Body of pancreas (tissue), 4 donors: ENCODE measurements at regions not wholly inside any gene's neighbourhood (a gene's known extent, or its start where the extent isn't known, plus 50 kb on each side); places are given as distances from the start of the nearest gene placed in this dataset.

Experiments
- ATAC-seq: fragments of 150-250 bp; one replicate; pipeline ENCODE4 v1.9.1; 2016
- DNase-seq, 4 donors: peaks; one replicate each; pipeline ENCODE4 v3.0.0-alpha.2; 2019
- H3K27ac ChIP-seq, 4 donors: fragments of 200-600 bp; sonication (generic); 1 replicate in 3 of 4; 2 replicates in 1 of 4; pipeline versions ENCODE4 v1.5.1 to v1.6.1; 2016 to 2019; ENCODE audit warnings: mild to moderate bottlenecking in 1 of 4, mixed read lengths in 1 of 4, moderate library complexity in 1 of 4
- H3K27me3 ChIP-seq, 2 donors: fragments of 200-600 bp; sonication (generic); one replicate each; pipeline ENCODE4 v1.6.0; 2016; ENCODE audit warnings: mild to moderate bottlenecking in 1 of 2
- H3K36me3 ChIP-seq, 2 donors: fragments of 200-600 bp; sonication (generic); replicated peaks in 1 of 2; 2 replicates each; pipeline ENCODE4 v1.5.1; 2016; ENCODE audit warnings: low read depth in 2 of 2; ENCODE audit not compliant: insufficient read depth in 1 of 2
- H3K4me1 ChIP-seq: fragments of 200-600 bp; sonication (generic); one replicate; pipeline ENCODE4 v1.6.0; 2016
- H3K4me3 ChIP-seq, 2 donors: fragments of 200-600 bp; sonication (generic); 1 replicate in 1 of 2; 2 replicates in 1 of 2; pipeline ENCODE4 v1.5.1; 2016 to 2019
- H3K9me3 ChIP-seq, 3 donors: fragments of 200-600 bp; sonication (generic); 1 replicate in 2 of 3; 2 replicates in 1 of 3; pipeline ENCODE4 v1.5.1; 2016
- CTCF ChIP-seq, 7 experiments: fragments of 450-650 bp in 4 of 7; fragments of 200-600 bp in 3 of 7; sonication (generic) in 3 of 7; IDR thresholded peaks; one replicate each; pipeline ENCODE4 v1.5.1; 2016 to 2019; ENCODE audit warnings: antibody characterized with exemption in 7 of 7
- POLR2A ChIP-seq, 3 donors: fragments of 450-650 bp; IDR thresholded peaks; one replicate each; pipeline ENCODE4 v1.6.1; 2016; ENCODE audit warnings: antibody characterized with exemption in 3 of 3, mild to moderate bottlenecking in 2 of 3
- WGBS, 2 donors: methylation state at CpG; one replicate each; pipeline ENCODE4 v1.1.5; 2017; 5-methylcytosine and 5-hydroxymethylcytosine counted together
- intact Hi-C: fragments of 100-400 bp; cut with DNase I; formaldehyde crosslinking; loops from one replicate; pipeline ENCODE4 v1.15.1; 2023

DNA sequence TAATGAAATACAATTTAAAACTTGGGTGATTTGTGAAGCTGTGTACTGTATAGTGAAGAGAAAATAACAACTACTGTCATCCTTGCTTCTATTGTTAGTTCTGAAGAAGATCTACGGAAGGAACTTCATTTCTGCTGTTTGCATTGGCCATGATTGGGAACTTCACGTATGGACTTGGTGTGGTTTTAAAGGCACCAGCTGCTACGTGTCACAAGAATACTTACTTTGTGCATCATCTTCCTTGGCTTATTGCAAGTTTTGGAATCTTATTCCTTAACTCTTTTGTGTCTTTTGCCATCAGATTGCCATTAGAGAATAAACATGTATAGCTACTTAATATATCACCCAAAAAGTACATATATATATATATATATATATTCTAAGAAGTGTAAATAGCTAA is 75.0 kb upstream of the VEPH1 start:
- Histone ChIP-seq H3K27ac (no peak overlapping the region), H3K4me1 (no peaks in the 10 kb centered on the region), H3K4me3 (no peak overlapping the region), H3K36me3 (no peaks in the 10 kb centered on the region), H3K9me3 (no peaks in the 10 kb centered on the region), H3K27me3 (no peaks in the 10 kb centered on the region)
- ATAC-seq (no peak), DNase-seq (no peak)
- TF ChIP-seq CTCF (IDR thresholded peaks at IDR 0.05) (no peak), POLR2A (IDR thresholded peaks at IDR 0.05) (no peak)
- 80 to 82% methylated on average over 3 of the region's 3 CpGs for WGBS, 2 donors
- intact Hi-C loops = no loop called here

GRCh38 chr3:157574531-157574930 is 71.3 kb upstream of the VEPH1 start:
- 31 to 39% methylated on average over 3 of the region's 3 CpGs for WGBS, 2 donors
- peak; percentile 64 for ATAC-seq

GRCh38 chr3:157573780-157574378 is 70.7 kb upstream of the VEPH1 start:
- WGBS, 2 donors = 55 to 64% methylated on average over 1 of the region's 1 CpG
- intact Hi-C loops = no loop called here
- Histone ChIP-seq H3K4me1 (no peaks in the 10 kb centered on the region), H3K36me3 (no peaks in the 10 kb centered on the region), H3K9me3 (no peaks in the 10 kb centered on the region), H3K27ac (peak overlapping the region in 3 of 4 donors; percentile 27 to 72 (median 30)), H3K27me3 (no peaks in the 10 kb centered on the region), H3K4me3 (no peak overlapping the region)
- peak; percentile 42 for ATAC-seq
- peak in 1 of 4 donors; percentile 27 for DNase-seq
- TF ChIP-seq POLR2A (IDR thresholded peaks at IDR 0.05) (no peak), CTCF (IDR thresholded peaks at IDR 0.05) (no peak)

More at GRCh38 chr3:157574531-157574930, 71.3 kb upstream of the VEPH1 start:
- no peaks in the 10 kb centered on the region for H3K36me3 ChIP-seq
- no peak overlapping the region for H3K4me3 ChIP-seq
- intact Hi-C loops = no loop called here
- H3K27ac ChIP-seq = peak overlapping the region in 3 of 4 donors; percentile 27 to 72 (median 30)
- H3K27me3 ChIP-seq = no peaks in the 10 kb centered on the region
- TF ChIP-seq POLR2A (IDR thresholded peaks at IDR 0.05) = no peak
- TF ChIP-seq CTCF (IDR thresholded peaks at IDR 0.05) = no peak
- no peaks in the 10 kb centered on the region for H3K9me3 ChIP-seq
- DNase-seq = no peak
- H3K4me1 ChIP-seq = no peaks in the 10 kb centered on the region

- no peak for ATAC-seq
- 55 to 83% methylated on average over 1 of the region's 1 CpG for WGBS, 2 donors
- intact Hi-C loops = no loop called here
- TF ChIP-seq POLR2A (IDR thresholded peaks at IDR 0.05) (no peak), CTCF (IDR thresholded peaks at IDR 0.05) (no peak)
- no peaks in the 10 kb centered on the region for H3K36me3 ChIP-seq
- no peaks in the 10 kb centered on the region for H3K9me3 ChIP-seq
- DNase-seq = no peak
- no peak overlapping the region for H3K4me3 ChIP-seq
- no peaks in the 10 kb centered on the region for H3K4me1 ChIP-seq
- H3K27me3 ChIP-seq = no peaks in the 10 kb centered on the region
- H3K27ac ChIP-seq = peak overlapping the region in 1 of 4 donors; percentile 72
These were observed 70.1 kb upstream of the VEPH1 start for GRCh38 chr3:157573281-157573680.
